ENCODE measurements at regions not wholly inside any gene's neighbourhood (a gene's known extent, or its start where the extent isn't known, plus 50 kb on each side); places are given as distances from the start of the nearest gene placed in this dataset.
A peak's percentile ranks its signal among the peaks of the same experiment; 100 is the strongest.

GRCh38 chr7:25360451-25360850, 132.2 kb upstream of the NPVF start:
- no peak for DNase-seq (ENCODE audit: low read depth, low spot score)

GRCh38 chr7:25361387-25361786, 133.1 kb upstream of the NPVF start:
- DNase-seq (ENCODE audit: low read depth, low spot score) = no peak

GRCh38 chr7:25361863-25362262, 133.6 kb upstream of the NPVF start:
- DNase-seq (ENCODE audit: low read depth, low spot score) = no peak

- no peak for DNase-seq (ENCODE audit: low read depth, low spot score)
Measured at GRCh38 chr7:25368599-25369201, 140.4 kb upstream of the NPVF start.

GRCh38 chr7:25369786-25370185, 141.5 kb upstream of the NPVF start:
- no peak for DNase-seq (ENCODE audit: low read depth, low spot score)

- no peak for DNase-seq (ENCODE audit: low read depth, low spot score)
Measured at GRCh38 chr7:25371972-25372371, 143.7 kb upstream of the NPVF start.

GRCh38 chr7:25375805-25376600, 147.7 kb upstream of the NPVF start:
- DNase-seq (ENCODE audit: low read depth, low spot score) = no peak

- DNase-seq (ENCODE audit: low read depth, low spot score) = no peak
Measured at GRCh38 chr7:25379351-25380300, 151.3 kb upstream of the NPVF start.

- DNase-seq (ENCODE audit: low read depth, low spot score) = no peak
Measured at GRCh38 chr7:25381818-25382589, 153.7 kb upstream of the NPVF start.

GRCh38 chr7:25382869-25383268, 154.6 kb upstream of the NPVF start:
- DNase-seq (ENCODE audit: low read depth, low spot score) = no peak

GRCh38 chr7:25383402-25383801, 155.1 kb upstream of the NPVF start:
- DNase-seq (ENCODE audit: low read depth, low spot score) = no peak

GRCh38 chr7:25384788-25385505, 156.7 kb upstream of the NPVF start:
- no peak for DNase-seq (ENCODE audit: low read depth, low spot score)

- no peak for DNase-seq (ENCODE audit: low read depth, low spot score)
Measured at GRCh38 chr7:25385506-25386136, 157.3 kb upstream of the NPVF start.

- no peak for DNase-seq (ENCODE audit: low read depth, low spot score)
Measured at GRCh38 chr7:25386311-25386744, 158.0 kb upstream of the NPVF start.

- no peak for DNase-seq (ENCODE audit: low read depth, low spot score)
Measured at GRCh38 chr7:25388681-25389080, 160.4 kb upstream of the NPVF start.

- peak; percentile 26 for DNase-seq (ENCODE audit: low read depth, low spot score)
Measured at GRCh38 chr7:25389489-25390106, 161.3 kb upstream of the NPVF start.

- DNase-seq (ENCODE audit: low read depth, low spot score) = peak; percentile 9
Measured at GRCh38 chr7:25391295-25391861, 163.1 kb upstream of the NPVF start.

GRCh38 chr7:25391961-25392587, 163.8 kb upstream of the NPVF start:
- DNase-seq (ENCODE audit: low read depth, low spot score) = no peak
